ENCODE measurements at regions not wholly inside any gene's neighbourhood (a gene's known extent, or its start where the extent isn't known, plus 50 kb on each side); places are given as distances from the start of the nearest gene placed in this dataset.

- no peak for DNase-seq (ENCODE audit: low read depth)
- no peak overlapping the region for H3K4me3 ChIP-seq (ENCODE audit: low read length)
- TF ChIP-seq, protein P1, sequence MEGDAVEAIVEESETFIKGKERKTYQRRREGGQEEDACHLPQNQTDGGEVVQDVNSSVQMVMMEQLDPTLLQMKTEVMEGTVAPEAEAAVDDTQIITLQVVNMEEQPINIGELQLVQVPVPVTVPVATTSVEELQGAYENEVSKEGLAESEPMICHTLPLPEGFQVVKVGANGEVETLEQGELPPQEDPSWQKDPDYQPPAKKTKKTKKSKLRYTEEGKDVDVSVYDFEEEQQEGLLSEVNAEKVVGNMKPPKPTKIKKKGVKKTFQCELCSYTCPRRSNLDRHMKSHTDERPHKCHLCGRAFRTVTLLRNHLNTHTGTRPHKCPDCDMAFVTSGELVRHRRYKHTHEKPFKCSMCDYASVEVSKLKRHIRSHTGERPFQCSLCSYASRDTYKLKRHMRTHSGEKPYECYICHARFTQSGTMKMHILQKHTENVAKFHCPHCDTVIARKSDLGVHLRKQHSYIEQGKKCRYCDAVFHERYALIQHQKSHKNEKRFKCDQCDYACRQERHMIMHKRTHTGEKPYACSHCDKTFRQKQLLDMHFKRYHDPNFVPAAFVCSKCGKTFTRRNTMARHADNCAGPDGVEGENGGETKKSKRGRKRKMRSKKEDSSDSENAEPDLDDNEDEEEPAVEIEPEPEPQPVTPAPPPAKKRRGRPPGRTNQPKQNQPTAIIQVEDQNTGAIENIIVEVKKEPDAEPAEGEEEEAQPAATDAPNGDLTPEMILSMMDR (IDR thresholded peaks at IDR 0.05; ENCODE audit: insufficient read depth, low read depth, low read length, missing control alignments): no peak
Measured at GRCh38 chr13:73901324-73902068, 232.7 kb downstream of the KLF12 start.

- TF ChIP-seq, protein P1 (IDR thresholded peaks at IDR 0.05; ENCODE audit: insufficient read depth, low read depth, low read length, missing control alignments): no peak
- DNase-seq (ENCODE audit: low read depth): no peak
- no peak overlapping the region for H3K4me3 ChIP-seq (ENCODE audit: low read length)
Measured at GRCh38 chr13:73900591-73900990, 233.6 kb downstream of the KLF12 start.

DNA sequence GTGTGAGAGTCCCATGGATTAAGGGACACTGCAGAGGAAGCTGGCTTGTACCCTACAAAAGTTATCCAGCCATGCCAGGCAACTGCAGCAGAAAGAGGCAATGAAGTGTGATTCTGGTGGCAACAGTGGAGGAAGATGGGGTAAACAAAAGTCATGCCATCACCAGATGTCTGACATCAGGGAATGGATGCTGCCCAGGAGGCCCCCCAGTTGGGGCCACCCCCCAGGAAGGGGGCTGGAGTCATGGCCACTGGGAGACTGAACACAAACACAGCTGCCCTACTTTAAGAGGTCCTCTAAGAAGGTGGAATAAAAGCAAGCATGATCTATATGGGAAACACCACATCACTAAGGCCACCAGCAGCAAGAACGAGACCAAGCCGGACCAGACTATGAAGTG, 235.3 kb downstream of the KLF12 start:
- H3K4me3 ChIP-seq (ENCODE audit: low read length): no peak overlapping the region
- no peak for DNase-seq (ENCODE audit: low read depth)
- TF ChIP-seq, protein P1 (IDR thresholded peaks at IDR 0.05; ENCODE audit: insufficient read depth, low read depth, low read length, missing control alignments): no peak

- DNase-seq (ENCODE audit: low read depth): no peak
- no peak overlapping the region for H3K4me3 ChIP-seq (ENCODE audit: low read length)
- TF ChIP-seq, protein P1 (IDR thresholded peaks at IDR 0.05; ENCODE audit: insufficient read depth, low read depth, low read length, missing control alignments): no peak
Measured at GRCh38 chr13:73898276-73898675, 235.9 kb downstream of the KLF12 start.

DNA sequence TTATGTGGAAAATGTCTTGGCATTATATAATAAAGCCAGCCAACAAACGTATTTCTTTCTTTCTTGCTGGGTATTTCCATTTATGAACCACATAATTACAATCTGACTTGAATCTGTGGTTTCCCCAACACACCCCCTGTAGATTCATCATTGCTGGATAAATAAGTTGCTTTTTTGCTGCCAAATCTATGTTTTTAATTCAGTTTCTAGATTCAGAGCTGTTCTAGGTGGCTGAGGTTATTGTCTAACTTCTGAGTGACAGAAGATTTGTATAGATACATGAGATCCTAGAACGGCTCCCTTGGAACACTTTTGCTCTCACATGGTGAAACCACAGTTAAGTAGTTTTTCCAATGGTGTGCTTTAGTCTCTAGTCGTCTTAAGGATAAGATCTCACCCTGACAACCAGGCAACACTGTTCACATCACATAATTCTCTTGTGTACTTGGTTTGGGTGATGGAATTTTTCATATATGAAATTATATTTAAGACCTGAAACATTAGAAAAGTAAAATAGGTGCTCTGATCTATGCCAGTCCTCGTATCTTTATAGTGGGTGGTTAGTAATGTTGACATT, 239.1 kb downstream of the KLF12 start:
- no peak for DNase-seq (ENCODE audit: low read depth)
- no peak overlapping the region for H3K4me3 ChIP-seq (ENCODE audit: low read length)
- TF ChIP-seq, protein P1 (IDR thresholded peaks at IDR 0.05; ENCODE audit: insufficient read depth, low read depth, low read length, missing control alignments): no peak

DNA sequence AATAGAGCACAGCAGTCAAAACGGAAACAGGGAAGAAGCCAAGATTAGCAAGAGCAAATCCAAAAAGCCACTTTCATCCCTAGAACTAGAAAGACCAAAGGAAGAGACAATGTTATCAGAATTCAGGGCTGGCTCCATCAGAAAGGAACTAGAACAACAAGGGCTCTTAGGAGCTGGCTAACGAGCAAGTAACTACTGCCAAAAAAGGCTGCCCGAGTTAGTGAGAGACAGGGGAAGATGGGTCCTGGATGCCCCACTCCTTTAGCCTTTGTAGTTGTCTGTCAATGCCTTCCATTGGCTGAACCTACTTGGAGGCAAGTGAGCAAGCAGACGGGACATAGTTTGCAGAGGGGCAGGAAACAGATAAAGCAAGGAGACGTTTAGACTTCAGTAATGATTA, 240.4 kb downstream of the KLF12 start:
- DNase-seq (ENCODE audit: low read depth): no peak
- TF ChIP-seq, protein P1 (IDR thresholded peaks at IDR 0.05; ENCODE audit: insufficient read depth, low read depth, low read length, missing control alignments): no peak

DNA sequence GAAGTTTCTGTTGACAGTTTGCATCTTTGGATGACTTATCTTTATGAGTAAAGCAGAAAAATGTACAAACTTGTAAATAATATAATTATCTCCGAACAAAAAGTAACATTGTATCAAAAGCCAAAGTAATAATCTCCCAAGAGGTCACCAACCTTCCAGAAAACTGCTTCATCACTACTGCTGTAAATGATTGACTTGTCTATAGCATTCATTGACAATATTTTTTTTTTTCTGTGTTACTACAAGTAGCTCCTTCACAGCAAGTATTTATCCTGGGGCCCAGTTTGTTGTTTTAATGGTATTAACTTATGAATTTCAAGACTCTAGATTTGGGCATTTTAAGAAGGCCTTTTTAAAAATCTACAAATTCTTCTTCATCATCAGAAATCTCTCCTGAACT, 242.4 kb downstream of the KLF12 start:
- TF ChIP-seq, protein P1 (IDR thresholded peaks at IDR 0.05; ENCODE audit: insufficient read depth, low read depth, low read length, missing control alignments): no peak
- no peak overlapping the region for H3K4me3 ChIP-seq (ENCODE audit: low read length)
- DNase-seq (ENCODE audit: low read depth): no peak

More for the DNA sequence above, 240.4 kb downstream of the KLF12 start:
- H3K4me3 ChIP-seq (ENCODE audit: low read length): no peak overlapping the region
